Fibroblast of peridontal ligament (primary cell): ENCODE measurements at regions not wholly inside any gene's neighbourhood (a gene's known extent, or its start where the extent isn't known, plus 50 kb on each side); places are given as distances from the start of the nearest gene placed in this dataset.
"Not testable (repeated sequence)": the region's sequence is repeated elsewhere in the genome, so short reads cannot be mapped to it uniquely, and the experiment has no call there.

Source experiments
- DNase-seq: peaks from one replicate; pipeline ENCODE4 v3.0.0-alpha.2; 2010; ENCODE audit errors: extremely low read depth

- DNase-seq: no peak
These were observed 251.8 kb upstream of the NETO1 start for GRCh38 chr18:73119574-73119973.

- DNase-seq: peak; percentile 35
These were observed 250.5 kb upstream of the NETO1 start for GRCh38 chr18:73118121-73118816.

- DNase-seq: no peak
These were observed 242.5 kb upstream of the NETO1 start for GRCh38 chr18:73110307-73110706.

- no peak for DNase-seq
These were observed 234.2 kb upstream of the NETO1 start for GRCh38 chr18:73101977-73102376.

- not testable (repeated sequence) for DNase-seq
These were observed 233.7 kb upstream of the NETO1 start for GRCh38 chr18:73101491-73101890.

- DNase-seq: no peak
These were observed 232.0 kb upstream of the NETO1 start for GRCh38 chr18:73099759-73100158.

GRCh38 chr18:73093687-73094250 lies 226.0 kb upstream of the NETO1 start:
- no peak for DNase-seq

GRCh38 chr18:73088445-73088844 lies 220.7 kb upstream of the NETO1 start:
- no peak for DNase-seq

- no peak for DNase-seq
These were observed 219.6 kb upstream of the NETO1 start for GRCh38 chr18:73087282-73087977.

GRCh38 chr18:73079920-73080319 lies 212.1 kb upstream of the NETO1 start:
- DNase-seq: no peak

- no peak for DNase-seq
These were observed 193.0 kb upstream of the NETO1 start for GRCh38 chr18:73060666-73061288.

- DNase-seq: no peak
These were observed 191.5 kb upstream of the NETO1 start for GRCh38 chr18:73059280-73059679.

- no peak for DNase-seq
These were observed 179.9 kb upstream of the NETO1 start for GRCh38 chr18:73047688-73048087.

GRCh38 chr18:73045037-73045436 lies 177.2 kb upstream of the NETO1 start:
- no peak for DNase-seq

GRCh38 chr18:73043611-73044010 lies 175.8 kb upstream of the NETO1 start:
- DNase-seq: no peak

- no peak for DNase-seq
These were observed 175.4 kb upstream of the NETO1 start for GRCh38 chr18:73043211-73043610.

GRCh38 chr18:73040247-73040646 lies 172.5 kb upstream of the NETO1 start:
- no peak for DNase-seq

- DNase-seq: no peak
These were observed 170.5 kb upstream of the NETO1 start for GRCh38 chr18:73038336-73038735.

GRCh38 chr18:73023975-73024374 lies 156.2 kb upstream of the NETO1 start:
- no peak for DNase-seq

GRCh38 chr18:73009691-73010090 lies 141.9 kb upstream of the NETO1 start:
- DNase-seq: no peak

GRCh38 chr18:73007915-73008308 lies 140.1 kb upstream of the NETO1 start:
- DNase-seq: no peak

GRCh38 chr18:73007195-73007914 lies 139.6 kb upstream of the NETO1 start:
- no peak for DNase-seq
